CD8-positive, alpha-beta memory T cell (primary cell): ENCODE measurements at regions not wholly inside any gene's neighbourhood (a gene's known extent, or its start where the extent isn't known, plus 50 kb on each side); places are given as distances from the start of the nearest gene placed in this dataset.
A peak's percentile ranks its signal among the peaks of the same experiment; 100 is the strongest.
"Not testable (repeated sequence)": the region's sequence is repeated elsewhere in the genome, so short reads cannot be mapped to it uniquely, and the experiment has no call there.

Experiments used
- CTCF ChIA-PET: fragments of 350-600 bp; sonication (Branson Sonifier 250); formaldehyde crosslinking; loops from one replicate; lab custom pipeline; 2021; ENCODE audit warnings: antibody characterized with exemption; lab: Charles Lee
- POLR2A ChIA-PET: fragments of 350-600 bp; sonication (Branson Sonifier 250); formaldehyde crosslinking; loops from one replicate; lab custom pipeline; 2021; ENCODE audit warnings: antibody characterized with exemption; lab: Charles Lee
- DNase-seq, 5 donors: peaks; one replicate each; pipeline versions ENCODE4 v3.0.0 to v3.0.0-alpha.2; 2020 to 2022; ENCODE audit warnings: mixed read lengths in 1 of 5
- H3K27ac ChIP-seq: one replicate; pipeline ENCODE4 v1.7.0; 2013; ENCODE audit warnings: low read depth, mild to moderate bottlenecking, low read length, moderate library complexity
- H3K27me3 ChIP-seq: 2 replicates; pipeline ENCODE4 v1.7.0; 2013; ENCODE audit warnings: low read length, mild to moderate bottlenecking; ENCODE audit not compliant: insufficient read depth, poor library complexity, severe bottlenecking
- H3K36me3 ChIP-seq: 2 replicates; pipeline ENCODE4 v1.7.0; 2013; ENCODE audit warnings: mild to moderate bottlenecking, low read length, moderate library complexity; ENCODE audit not compliant: insufficient read depth
- H3K4me1 ChIP-seq: 2 replicates; pipeline ENCODE4 v1.7.0; 2013; ENCODE audit warnings: mild to moderate bottlenecking, low read length, moderate library complexity; ENCODE audit not compliant: insufficient read depth
- H3K4me3 ChIP-seq: 2 replicates; pipeline ENCODE4 v1.7.0; 2013; ENCODE audit warnings: mild to moderate bottlenecking, low read length
- H3K9me3 ChIP-seq: 2 replicates; pipeline ENCODE4 v1.7.0; 2013; ENCODE audit warnings: mild to moderate bottlenecking, low read length
- H3K27ac Mint-ChIP-seq, 8 donors: one replicate each; pipeline ENCODE4 v1.8.0; 2020 to 2021; ENCODE audit warnings: mixed read lengths in 8 of 8, mild to moderate bottlenecking in 6 of 8, inconsistent platforms in 3 of 8, moderate library complexity in 3 of 8
- H3K27me3 Mint-ChIP-seq, 2 donors: one replicate each; pipeline ENCODE4 v1.8.0; 2020 to 2021; ENCODE audit warnings: mixed read lengths in 2 of 2, mild to moderate bottlenecking in 1 of 2, moderate library complexity in 1 of 2
- H3K36me3 Mint-ChIP-seq, 3 donors: one replicate each; pipeline ENCODE4 v1.8.0; 2020 to 2021; ENCODE audit warnings: mixed read lengths in 3 of 3, inconsistent platforms in 1 of 3, mild to moderate bottlenecking in 1 of 3
- H3K4me1 Mint-ChIP-seq, 3 donors: one replicate each; pipeline ENCODE4 v1.8.0; 2020 to 2021; ENCODE audit warnings: mixed read lengths in 3 of 3, inconsistent platforms in 1 of 3, mild to moderate bottlenecking in 1 of 3
- H3K4me3 Mint-ChIP-seq, 7 donors: one replicate each; pipeline ENCODE4 v1.8.0; 2020 to 2021; ENCODE audit warnings: mixed read lengths in 7 of 7, mild to moderate bottlenecking in 6 of 7, moderate library complexity in 4 of 7, inconsistent platforms in 2 of 7
- H3K9me3 Mint-ChIP-seq, 5 donors: one replicate each; pipeline ENCODE4 v1.8.0; 2020 to 2022; ENCODE audit warnings: mixed read lengths in 5 of 5, mild to moderate bottlenecking in 3 of 5, moderate library complexity in 2 of 5, inconsistent platforms in 1 of 5

DNA sequence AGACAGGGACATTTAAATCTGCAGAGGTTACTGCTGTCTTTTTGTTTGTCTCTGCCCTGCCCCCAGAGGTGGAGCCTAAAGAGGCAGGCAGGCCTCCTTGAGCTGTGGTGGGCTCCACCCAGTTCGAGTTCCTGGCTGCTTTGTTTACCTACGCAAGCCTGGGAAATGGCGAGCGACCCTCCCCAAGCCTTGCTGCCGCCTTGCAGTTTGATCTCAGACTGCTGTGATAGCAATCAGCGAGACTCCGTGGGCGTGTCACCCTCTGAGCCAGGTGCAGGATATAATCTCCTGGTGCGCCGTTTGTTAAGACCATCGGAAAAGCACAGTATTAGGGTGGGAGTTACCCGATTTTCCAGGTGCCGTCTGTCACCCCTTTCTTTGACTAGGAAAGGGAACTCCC, 93.3 kb downstream of the ANKRD30BL start:
- H3K4me1 ChIP-seq, H3K4me1 Mint-ChIP-seq, DNase-seq, POLR2A ChIA-PET, H3K4me3 ChIP-seq, H3K36me3 ChIP-seq, H3K36me3 Mint-ChIP-seq, H3K27ac Mint-ChIP-seq, H3K27me3 ChIP-seq, CTCF ChIA-PET, H3K27me3 Mint-ChIP-seq, H3K27ac ChIP-seq, H3K9me3 ChIP-seq: not testable (repeated sequence)
- peaks cover 6 to 14% (median 9%) of the 10 kb centered on the region in 5 donors for H3K9me3 Mint-ChIP-seq
- peak overlapping the region in 1 of 7 donors; percentile 68 for H3K4me3 Mint-ChIP-seq

DNA sequence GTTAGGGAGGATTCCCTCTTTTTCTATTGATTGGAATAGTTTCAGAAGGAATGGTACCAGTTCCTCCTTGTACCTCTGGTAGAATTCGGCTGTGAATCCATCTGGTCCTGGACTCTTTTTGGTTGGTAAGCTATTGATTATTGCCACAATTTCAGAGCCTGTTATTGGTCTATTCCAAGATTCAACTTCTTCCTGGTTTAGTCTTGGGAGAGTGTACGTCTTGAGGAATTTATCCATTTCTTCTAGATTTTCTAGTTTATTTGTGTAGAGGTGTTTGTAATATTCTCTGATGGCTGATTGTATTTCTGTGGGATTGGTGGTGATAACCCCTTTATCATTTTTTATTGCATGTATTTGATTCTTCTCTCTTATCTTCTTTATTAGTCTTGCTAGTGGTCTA, 96.4 kb downstream of the ANKRD30BL start:
- H3K27ac Mint-ChIP-seq, CTCF ChIA-PET, H3K4me1 ChIP-seq, H3K4me3 ChIP-seq, H3K36me3 ChIP-seq, H3K27me3 Mint-ChIP-seq, POLR2A ChIA-PET, H3K36me3 Mint-ChIP-seq, H3K27ac ChIP-seq, H3K4me3 Mint-ChIP-seq, H3K4me1 Mint-ChIP-seq, H3K9me3 ChIP-seq, DNase-seq, H3K27me3 ChIP-seq: not testable (repeated sequence)
- H3K9me3 Mint-ChIP-seq, result peaks cover 6 to 12% (median 9%) of the 10 kb centered on the region in 5 donors

DNA sequence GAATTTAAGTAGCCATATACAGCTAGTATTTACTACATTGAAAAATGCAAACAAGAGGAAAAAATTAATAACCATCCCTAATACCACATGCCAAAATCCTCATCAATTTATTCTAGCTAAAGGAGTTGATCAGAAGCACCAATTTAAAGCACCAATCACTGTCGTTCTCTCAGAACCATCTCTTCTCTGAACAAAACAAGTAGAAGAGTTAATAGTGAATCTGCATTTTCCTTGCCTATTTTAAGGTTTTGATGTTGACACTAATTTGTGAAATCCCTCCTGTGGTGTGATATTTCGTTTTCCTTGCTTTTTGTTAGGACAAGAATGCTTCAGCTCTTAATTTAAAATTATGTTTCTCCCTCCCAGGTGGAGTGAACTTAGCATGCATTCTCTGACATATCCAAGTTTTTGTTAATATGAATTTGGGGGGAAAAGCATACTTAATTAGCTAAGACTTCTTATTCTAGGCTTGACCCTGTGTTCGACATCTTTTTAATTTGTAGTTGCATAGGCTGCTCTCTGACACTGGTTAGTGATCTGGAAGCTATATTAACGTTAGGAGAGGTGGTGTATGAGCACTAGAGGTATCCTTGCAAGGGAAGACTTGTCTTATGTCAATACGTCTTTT, 122.0 kb downstream of the ANKRD30BL start:
- H3K4me3 ChIP-seq, CTCF ChIA-PET, H3K4me1 ChIP-seq, H3K27ac ChIP-seq, H3K36me3 Mint-ChIP-seq, H3K27ac Mint-ChIP-seq, POLR2A ChIA-PET, H3K27me3 ChIP-seq, H3K4me1 Mint-ChIP-seq, H3K9me3 ChIP-seq, H3K4me3 Mint-ChIP-seq, DNase-seq, H3K36me3 ChIP-seq: not testable (repeated sequence)
- peaks cover 15 to 31% of the 10 kb centered on the region in 2 donors for H3K27me3 Mint-ChIP-seq
- H3K9me3 Mint-ChIP-seq, result peaks cover 0 to 18% (median 10%) of the 10 kb centered on the region in 5 donors

DNA sequence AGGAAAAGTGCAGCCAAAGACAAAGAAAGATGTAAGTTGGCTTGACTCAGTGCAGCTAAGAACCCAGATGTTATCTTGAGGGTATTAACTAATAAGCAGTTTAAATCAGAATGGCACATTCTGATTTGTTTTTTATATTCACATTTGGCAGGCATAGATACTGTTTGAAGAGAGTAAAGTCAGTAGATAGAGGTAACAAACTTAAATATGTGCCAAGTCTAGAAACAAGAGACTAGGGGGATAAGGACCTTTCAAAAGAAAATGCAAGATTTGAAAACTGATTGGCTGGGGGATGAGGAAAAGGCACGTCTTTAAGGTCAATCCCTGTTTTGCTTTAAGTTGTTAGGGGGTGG, 122.9 kb downstream of the ANKRD30BL start:
- POLR2A ChIA-PET, H3K36me3 Mint-ChIP-seq, H3K27me3 ChIP-seq, H3K36me3 ChIP-seq, CTCF ChIA-PET, H3K4me1 ChIP-seq, H3K4me3 ChIP-seq, H3K27ac ChIP-seq, H3K9me3 ChIP-seq, H3K27ac Mint-ChIP-seq, DNase-seq, H3K4me1 Mint-ChIP-seq: not testable (repeated sequence)
- Mint-ChIP-seq H3K9me3 (peaks cover 0 to 18% (median 7%) of the 10 kb centered on the region in 5 donors), H3K4me3 (peak overlapping the region in 2 of 7 donors; percentile 5 to 52), H3K27me3 (peaks cover 15 to 31% of the 10 kb centered on the region in 2 donors)

DNA sequence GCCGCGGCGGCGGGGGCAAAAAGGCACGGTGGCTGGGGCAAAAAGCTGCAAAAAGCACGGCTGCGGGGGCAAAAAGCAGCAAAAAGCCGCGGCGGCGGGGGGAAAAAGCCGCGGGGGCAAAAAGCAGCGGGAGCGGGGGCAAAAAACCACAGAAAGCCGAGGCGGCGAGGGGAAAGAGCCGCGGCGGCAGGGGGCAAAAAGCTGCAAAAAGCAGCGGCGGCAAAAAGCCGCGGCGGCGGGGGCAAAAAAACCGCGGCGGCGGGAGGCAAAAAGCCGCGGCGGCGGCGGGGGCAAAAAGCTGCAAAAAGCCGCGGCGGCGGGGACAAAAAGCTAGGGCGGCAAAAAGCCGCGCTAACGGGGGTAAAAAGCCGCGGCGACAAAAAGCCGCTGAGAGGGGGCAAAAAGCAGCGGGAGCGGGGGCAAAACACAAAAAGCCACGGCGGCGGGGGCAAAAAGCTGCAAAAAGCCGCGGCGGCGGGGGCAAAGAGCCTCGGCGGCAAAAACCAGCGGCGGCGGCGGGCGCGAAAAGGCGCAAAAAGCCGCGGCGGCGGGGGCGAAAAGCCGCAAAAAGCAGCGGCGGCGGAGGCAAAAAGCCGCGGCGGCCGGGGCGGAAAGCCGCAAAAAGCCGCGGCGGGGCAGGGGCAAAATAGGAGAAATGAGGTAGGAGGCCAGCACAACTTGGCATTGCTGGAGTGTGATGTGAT, 123.4 kb downstream of the ANKRD30BL start:
- DNase-seq, result no peak
- ChIA-PET POLR2A (no interaction called here), CTCF (no interaction called here)
- Histone ChIP-seq H3K27ac (no peak overlapping the region), H3K36me3 (no peaks in the 10 kb centered on the region), H3K4me1 (no peaks in the 10 kb centered on the region), H3K27me3 (peaks cover 5% of the 10 kb centered on the region), H3K4me3 (no peak overlapping the region), H3K9me3 (no peaks in the 10 kb centered on the region)
- H3K36me3 Mint-ChIP-seq, result no peaks in the 10 kb centered on the region
- peaks cover 0 to 16% (median 6%) of the 10 kb centered on the region in 5 donors for H3K9me3 Mint-ChIP-seq
- peaks cover 15 to 29% of the 10 kb centered on the region in 2 donors for H3K27me3 Mint-ChIP-seq
- H3K27ac Mint-ChIP-seq, result no peak overlapping the region
- peak overlapping the region in 2 of 7 donors; percentile 5 to 52 for H3K4me3 Mint-ChIP-seq
- peaks cover 4 to 8% (median 6%) of the 10 kb centered on the region in 3 donors for H3K4me1 Mint-ChIP-seq

DNA sequence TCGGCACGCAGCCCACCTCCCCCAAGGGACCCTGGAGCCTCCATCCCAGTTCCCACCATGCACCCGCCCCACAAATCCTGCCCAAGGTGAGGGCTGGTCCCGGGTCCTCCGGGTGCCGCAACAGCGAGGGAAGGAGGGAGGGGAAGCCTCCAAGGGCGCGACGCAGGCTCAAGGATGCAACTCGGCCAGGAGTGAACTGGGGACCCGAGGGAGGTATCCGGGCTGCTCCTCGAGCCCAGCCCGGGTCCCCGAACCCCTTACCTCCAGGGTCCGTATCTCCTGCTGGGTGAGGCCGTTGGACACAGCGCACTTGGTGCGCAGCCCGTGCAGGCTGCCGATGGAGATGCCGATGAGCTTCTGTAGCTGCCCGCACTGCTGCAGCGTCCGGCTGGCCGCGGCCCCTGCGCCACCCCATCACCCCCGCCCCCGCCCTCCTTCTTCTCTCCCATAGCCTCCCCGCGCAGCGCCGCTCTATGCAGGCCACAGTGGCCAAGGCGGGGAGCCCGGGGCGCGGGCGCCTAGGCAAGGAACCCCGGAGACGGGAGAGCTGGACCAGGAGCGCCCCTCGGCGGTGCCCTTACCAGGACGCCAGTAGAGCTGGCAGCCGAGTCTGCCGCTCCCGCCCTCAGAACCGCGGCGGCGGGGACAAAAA, 124.1 kb downstream of the ANKRD30BL start:
- peaks cover 4 to 8% (median 6%) of the 10 kb centered on the region in 3 donors for H3K4me1 Mint-ChIP-seq
- CTCF ChIA-PET, result no interaction called here
- H3K4me3 ChIP-seq, result no peak overlapping the region
- no peaks in the 10 kb centered on the region for H3K9me3 ChIP-seq
- H3K36me3 ChIP-seq, result no peaks in the 10 kb centered on the region
- no peak overlapping the region for H3K27ac Mint-ChIP-seq
- DNase-seq, result no peak
- no peak overlapping the region for H3K27ac ChIP-seq
- peaks cover 15 to 28% of the 10 kb centered on the region in 2 donors for H3K27me3 Mint-ChIP-seq
- H3K4me3 Mint-ChIP-seq, result peak overlapping the region in 1 of 7 donors; percentile 32
- H3K9me3 Mint-ChIP-seq, result peaks cover 0 to 13% (median 4%) of the 10 kb centered on the region in 5 donors
- no peaks in the 10 kb centered on the region for H3K36me3 Mint-ChIP-seq
- peaks cover 5% of the 10 kb centered on the region for H3K27me3 ChIP-seq
- no peaks in the 10 kb centered on the region for H3K4me1 ChIP-seq
- POLR2A ChIA-PET, result no interaction called here

DNA sequence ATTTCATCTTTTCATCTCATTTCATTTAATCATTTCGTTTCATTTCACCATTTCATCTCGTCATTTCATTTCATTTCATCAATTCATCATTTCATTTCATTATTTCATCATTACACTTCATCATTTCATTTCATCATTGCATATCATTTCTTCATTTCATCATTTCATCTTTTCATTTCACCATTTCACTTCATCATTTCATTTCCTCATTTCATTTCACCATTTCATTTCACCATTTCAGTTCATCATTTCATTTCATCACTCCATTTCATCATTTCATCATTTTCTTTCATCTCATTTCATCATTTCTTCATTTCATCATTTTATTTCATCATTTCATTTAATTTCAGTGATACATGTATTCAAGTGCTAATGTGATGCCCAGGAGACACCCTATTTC, 127.1 kb downstream of the ANKRD30BL start:
- CTCF ChIA-PET, result no interaction called here
- H3K4me3 ChIP-seq, result no peak overlapping the region
- peaks cover 5% of the 10 kb centered on the region for H3K27me3 ChIP-seq
- peaks cover 12 to 17% of the 10 kb centered on the region in 2 donors for H3K27me3 Mint-ChIP-seq
- peaks cover 4 to 8% (median 6%) of the 10 kb centered on the region in 3 donors for H3K4me1 Mint-ChIP-seq
- H3K4me1 ChIP-seq, result no peaks in the 10 kb centered on the region
- DNase-seq, result no peak
- H3K27ac ChIP-seq, result no peak overlapping the region
- H3K9me3 Mint-ChIP-seq, result peaks cover 2 to 6% (median 4%) of the 10 kb centered on the region in 5 donors
- H3K36me3 ChIP-seq, result no peaks in the 10 kb centered on the region
- no peak overlapping the region for H3K4me3 Mint-ChIP-seq
- no peak overlapping the region for H3K27ac Mint-ChIP-seq
- H3K9me3 ChIP-seq, result no peaks in the 10 kb centered on the region
- POLR2A ChIA-PET, result no interaction called here
- no peaks in the 10 kb centered on the region for H3K36me3 Mint-ChIP-seq

DNA sequence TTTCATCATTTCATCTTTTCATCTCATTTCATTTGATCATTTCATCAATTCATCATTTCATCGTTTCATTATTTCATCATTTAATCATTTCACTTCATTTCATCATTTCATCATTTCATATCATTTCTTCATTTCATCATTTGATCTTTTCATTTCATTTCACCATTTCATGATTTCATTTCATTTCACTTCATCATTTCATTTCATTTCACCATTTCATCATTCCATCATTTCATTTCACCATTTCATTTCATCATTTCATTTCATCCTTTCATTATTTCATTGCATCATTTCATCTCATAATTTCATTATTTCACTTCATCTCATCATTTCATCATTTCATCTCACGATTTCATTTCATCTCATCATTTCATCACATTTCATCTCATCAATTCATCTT, 127.8 kb downstream of the ANKRD30BL start:
- no peaks in the 10 kb centered on the region for H3K9me3 ChIP-seq
- no peak for DNase-seq
- H3K36me3 ChIP-seq, result no peaks in the 10 kb centered on the region
- Mint-ChIP-seq H3K27me3 (peaks cover 10% of the 10 kb centered on the region in 2 donors), H3K36me3 (no peaks in the 10 kb centered on the region), H3K4me1 (peaks cover 4 to 7% (median 6%) of the 10 kb centered on the region in 3 donors), H3K9me3 (peaks cover 0 to 6% (median 3%) of the 10 kb centered on the region in 5 donors), H3K4me3 (no peak overlapping the region), H3K27ac (no peak overlapping the region)
- H3K27ac ChIP-seq, result no peak overlapping the region
- H3K27me3 ChIP-seq, result peaks cover 5% of the 10 kb centered on the region
- ChIA-PET POLR2A (no interaction called here), CTCF (no interaction called here)
- H3K4me1 ChIP-seq, result no peaks in the 10 kb centered on the region
- H3K4me3 ChIP-seq, result no peak overlapping the region
